ENCODE measurements at regions not wholly inside any gene's neighbourhood (a gene's known extent, or its start where the extent isn't known, plus 50 kb on each side); places are given as distances from the start of the nearest gene placed in this dataset.

DNA sequence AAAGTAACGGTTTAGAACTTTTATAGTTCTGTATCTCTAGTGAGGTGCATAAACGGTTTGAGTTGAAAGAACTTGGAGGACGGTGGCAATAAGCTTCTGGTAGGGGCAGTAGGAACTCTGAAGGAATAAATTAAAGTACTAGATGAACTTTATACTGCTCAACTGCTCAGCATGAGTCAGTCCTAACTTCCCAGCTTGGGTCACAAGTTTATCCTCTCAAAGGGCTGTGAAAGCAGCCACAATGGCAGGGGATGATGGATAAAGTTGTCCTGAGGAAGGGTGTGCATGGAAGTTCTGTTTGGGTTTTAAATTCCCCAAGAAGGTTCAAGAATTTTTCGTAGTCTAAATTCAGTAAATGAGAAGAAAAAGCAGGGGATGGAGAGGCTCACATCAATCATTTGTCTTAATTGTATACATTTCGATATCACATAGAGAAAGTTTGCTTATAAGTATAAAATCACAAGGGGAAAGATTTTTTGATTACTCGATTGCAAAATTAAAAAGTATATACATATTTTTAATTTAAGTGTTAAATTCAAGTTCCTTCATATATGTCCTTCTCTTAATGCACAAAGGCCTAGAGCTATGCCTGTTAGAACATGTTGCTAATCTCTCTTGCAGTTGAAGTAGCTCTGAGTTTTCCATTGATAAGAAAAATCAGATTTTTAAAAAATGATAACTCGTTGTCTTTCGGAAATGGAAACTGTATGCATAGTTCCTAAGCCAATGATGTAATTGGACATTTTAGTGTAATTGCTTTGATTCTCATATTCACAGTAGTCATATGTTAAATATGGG is 55.3 kb upstream of the JAG1 start:
- TF ChIP-seq, protein P1, sequence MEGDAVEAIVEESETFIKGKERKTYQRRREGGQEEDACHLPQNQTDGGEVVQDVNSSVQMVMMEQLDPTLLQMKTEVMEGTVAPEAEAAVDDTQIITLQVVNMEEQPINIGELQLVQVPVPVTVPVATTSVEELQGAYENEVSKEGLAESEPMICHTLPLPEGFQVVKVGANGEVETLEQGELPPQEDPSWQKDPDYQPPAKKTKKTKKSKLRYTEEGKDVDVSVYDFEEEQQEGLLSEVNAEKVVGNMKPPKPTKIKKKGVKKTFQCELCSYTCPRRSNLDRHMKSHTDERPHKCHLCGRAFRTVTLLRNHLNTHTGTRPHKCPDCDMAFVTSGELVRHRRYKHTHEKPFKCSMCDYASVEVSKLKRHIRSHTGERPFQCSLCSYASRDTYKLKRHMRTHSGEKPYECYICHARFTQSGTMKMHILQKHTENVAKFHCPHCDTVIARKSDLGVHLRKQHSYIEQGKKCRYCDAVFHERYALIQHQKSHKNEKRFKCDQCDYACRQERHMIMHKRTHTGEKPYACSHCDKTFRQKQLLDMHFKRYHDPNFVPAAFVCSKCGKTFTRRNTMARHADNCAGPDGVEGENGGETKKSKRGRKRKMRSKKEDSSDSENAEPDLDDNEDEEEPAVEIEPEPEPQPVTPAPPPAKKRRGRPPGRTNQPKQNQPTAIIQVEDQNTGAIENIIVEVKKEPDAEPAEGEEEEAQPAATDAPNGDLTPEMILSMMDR (IDR thresholded peaks at IDR 0.05), result no peak
- TF ChIP-seq POLR2A (IDR thresholded peaks at IDR 0.05), result no peak
